Gastroesophageal sphincter (tissue), 4 donors: ENCODE measurements at regions not wholly inside any gene's neighbourhood (a gene's known extent, or its start where the extent isn't known, plus 50 kb on each side); places are given as distances from the start of the nearest gene placed in this dataset.

Experiments
- ATAC-seq: fragments of 150-250 bp; one replicate; pipeline ENCODE4 v1.9.1; 2016; ENCODE audit warnings: mild to moderate bottlenecking, moderate library complexity
- H3K27ac ChIP-seq, 4 donors: fragments of 200-600 bp; sonication (generic) in 3 of 4; 1 replicate in 3 of 4; 2 replicates in 1 of 4; pipeline ENCODE4 v1.5.1; 2016 to 2019
- H3K27me3 ChIP-seq: fragments of 200-600 bp; sonication (generic); one replicate; pipeline ENCODE4 v1.5.1; 2019
- H3K36me3 ChIP-seq, 2 donors: fragments of 200-600 bp; sonication (generic); one replicate each; pipeline ENCODE4 v1.5.1; 2019; ENCODE audit warnings: control low read depth in 1 of 2
- H3K4me1 ChIP-seq, 3 donors: fragments of 200-600 bp; sonication (generic); 1 replicate in 2 of 3; 2 replicates in 1 of 3; pipeline ENCODE4 v1.5.1; 2016 to 2019; ENCODE audit warnings: control low read depth in 2 of 3
- H3K4me3 ChIP-seq, 2 donors: fragments of 200-600 bp; sonication (generic); one replicate each; pipeline ENCODE4 v1.5.1; 2019; ENCODE audit warnings: mild to moderate bottlenecking in 1 of 2, moderate library complexity in 1 of 2
- H3K9me3 ChIP-seq, 3 donors: fragments of 200-600 bp; sonication (generic); one replicate each; pipeline ENCODE4 v1.5.1; 2017 to 2019; ENCODE audit warnings: control low read depth in 2 of 3
- EP300 ChIP-seq: sonication (generic); formaldehyde crosslinking; IDR thresholded peaks from one replicate; pipeline ENCODE4 v1.6.1; 2017; ENCODE audit warnings: antibody characterized with exemption, mild to moderate bottlenecking
- POLR2A ChIP-seq, 2 donors: fragments of 450-650 bp; IDR thresholded peaks; one replicate each; pipeline ENCODE4 v1.6.1; 2017; ENCODE audit warnings: antibody characterized with exemption in 2 of 2, mild to moderate bottlenecking in 2 of 2, moderate library complexity in 1 of 2
- POLR2AphosphoS5 ChIP-seq: sonication (generic); formaldehyde crosslinking; IDR thresholded peaks from one replicate; pipeline ENCODE4 v1.6.1; 2017; ENCODE audit warnings: antibody characterized with exemption
- whole genome bisulfite sequencing, 2 donors: methylation state at CpG; one replicate each; pipeline ENCODE4 v1.1.5; 2018; ENCODE audit warnings: low coverage in 1 of 2; 5-methylcytosine and 5-hydroxymethylcytosine counted together
- TF ChIP-seq, protein P1 (sequence below), 4 experiments: fragments of 200-600 bp in 2 of 4; fragments of 450-650 bp in 2 of 4; sonication (generic) in 1 of 4; IDR thresholded peaks; one replicate each; pipeline ENCODE4 v1.5.1; 2017 to 2019; ENCODE audit warnings: antibody characterized with exemption in 4 of 4, mild to moderate bottlenecking in 2 of 4, moderate library complexity in 2 of 4

DNA sequence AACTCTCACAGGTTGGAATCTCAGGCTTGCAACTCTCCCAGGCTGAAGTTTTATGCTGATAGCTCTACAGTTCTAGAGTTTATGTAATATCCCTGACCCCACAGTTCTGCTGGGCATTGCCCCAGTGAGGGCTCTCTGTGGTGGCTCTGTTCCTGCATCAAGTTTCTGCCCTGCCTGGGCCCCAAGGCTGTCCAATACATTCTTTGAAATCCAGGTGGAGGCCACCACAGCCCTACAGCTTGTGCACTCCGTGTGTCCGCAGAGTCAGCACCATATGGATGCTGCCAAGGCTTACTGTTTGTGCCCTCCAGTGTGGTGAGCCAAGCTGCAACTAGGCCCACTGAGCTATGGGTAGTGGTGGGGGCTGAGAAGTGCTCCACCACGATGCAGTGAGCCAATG is 1141.2 kb upstream of the EPHA6 start:
- no peaks in the 10 kb centered on the region for H3K36me3 ChIP-seq
- 100% methylated on average over 1 to 2 of the region's 3 CpGs for WGBS, 2 donors
- no peak for ATAC-seq
- H3K4me3 ChIP-seq: no peak overlapping the region
- TF ChIP-seq EP300: no peak
- TF ChIP-seq, protein P1, sequence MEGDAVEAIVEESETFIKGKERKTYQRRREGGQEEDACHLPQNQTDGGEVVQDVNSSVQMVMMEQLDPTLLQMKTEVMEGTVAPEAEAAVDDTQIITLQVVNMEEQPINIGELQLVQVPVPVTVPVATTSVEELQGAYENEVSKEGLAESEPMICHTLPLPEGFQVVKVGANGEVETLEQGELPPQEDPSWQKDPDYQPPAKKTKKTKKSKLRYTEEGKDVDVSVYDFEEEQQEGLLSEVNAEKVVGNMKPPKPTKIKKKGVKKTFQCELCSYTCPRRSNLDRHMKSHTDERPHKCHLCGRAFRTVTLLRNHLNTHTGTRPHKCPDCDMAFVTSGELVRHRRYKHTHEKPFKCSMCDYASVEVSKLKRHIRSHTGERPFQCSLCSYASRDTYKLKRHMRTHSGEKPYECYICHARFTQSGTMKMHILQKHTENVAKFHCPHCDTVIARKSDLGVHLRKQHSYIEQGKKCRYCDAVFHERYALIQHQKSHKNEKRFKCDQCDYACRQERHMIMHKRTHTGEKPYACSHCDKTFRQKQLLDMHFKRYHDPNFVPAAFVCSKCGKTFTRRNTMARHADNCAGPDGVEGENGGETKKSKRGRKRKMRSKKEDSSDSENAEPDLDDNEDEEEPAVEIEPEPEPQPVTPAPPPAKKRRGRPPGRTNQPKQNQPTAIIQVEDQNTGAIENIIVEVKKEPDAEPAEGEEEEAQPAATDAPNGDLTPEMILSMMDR (IDR thresholded peaks at IDR 0.05): no peak
- no peak for TF ChIP-seq POLR2AphosphoS5
- no peak for TF ChIP-seq POLR2A (IDR thresholded peaks at IDR 0.05)
- no peaks in the 10 kb centered on the region for H3K27me3 ChIP-seq
- H3K27ac ChIP-seq: no peak overlapping the region
- H3K4me1 ChIP-seq: no peaks in the 10 kb centered on the region
- H3K9me3 ChIP-seq: no peaks in the 10 kb centered on the region

DNA sequence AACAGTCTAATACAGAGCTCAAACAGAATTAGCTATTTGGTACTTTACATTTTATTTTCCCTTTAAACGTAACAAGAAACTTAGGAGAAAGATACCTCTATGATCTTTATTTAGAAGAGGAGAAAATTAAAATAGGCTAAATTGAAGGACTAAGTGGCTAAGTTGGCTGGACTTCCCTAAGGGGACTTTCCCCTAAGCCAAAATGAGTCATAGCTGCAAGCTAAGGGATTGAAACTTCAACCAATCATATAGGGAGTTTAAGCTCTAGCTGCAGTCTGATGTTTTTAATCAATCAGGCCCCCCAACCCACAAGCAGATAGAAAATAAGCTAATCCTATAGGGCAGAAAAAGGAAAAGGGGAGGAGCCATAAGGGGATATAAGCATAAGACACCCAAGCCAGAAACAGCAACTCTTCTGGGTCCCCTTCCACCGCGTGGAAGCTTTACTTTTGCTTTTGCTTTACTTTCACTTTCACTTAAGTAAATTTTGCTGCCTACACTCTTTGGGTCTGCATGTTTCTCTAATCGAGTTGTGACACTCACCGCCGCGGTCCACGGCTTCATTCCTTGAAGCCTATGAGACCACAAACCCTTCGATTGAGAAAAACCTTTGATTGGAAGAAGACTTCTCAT is 1108.5 kb upstream of the EPHA6 start:
- H3K27ac ChIP-seq: no peak overlapping the region
- H3K9me3 ChIP-seq: peaks cover 0 to 15% (median 0%) of the 10 kb centered on the region in 3 donors
- no peak for TF ChIP-seq POLR2AphosphoS5
- TF ChIP-seq POLR2A (IDR thresholded peaks at IDR 0.05): no peak
- no peak for TF ChIP-seq EP300
- TF ChIP-seq, protein P1 (IDR thresholded peaks at IDR 0.05): no peak
- no peaks in the 10 kb centered on the region for H3K4me1 ChIP-seq
- 80 to 90% methylated on average over 2 to 9 of the region's 9 CpGs for WGBS, 2 donors
- no peak overlapping the region for H3K4me3 ChIP-seq
- H3K27me3 ChIP-seq: no peaks in the 10 kb centered on the region
- H3K36me3 ChIP-seq: no peaks in the 10 kb centered on the region
- ATAC-seq: no peak

DNA sequence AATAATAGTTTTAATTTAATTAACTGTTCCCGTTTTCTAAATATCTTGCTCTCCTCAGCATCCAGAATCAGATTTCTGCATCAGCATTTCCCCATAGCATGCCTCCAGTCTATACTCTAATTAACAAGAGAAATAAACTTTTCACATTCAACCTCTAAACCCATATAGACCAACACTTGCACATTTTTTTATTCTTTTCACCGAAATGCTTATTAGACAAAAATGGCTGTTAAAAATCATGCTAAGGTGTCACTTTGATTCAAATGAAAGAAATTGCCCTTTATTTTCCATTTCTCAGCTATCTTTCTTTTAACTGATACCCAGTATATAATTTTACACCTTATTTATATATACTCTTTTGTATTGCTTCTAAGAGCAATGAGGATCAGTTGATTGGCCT is 1107.1 kb upstream of the EPHA6 start:
- H3K9me3 ChIP-seq: peaks cover 0 to 15% (median 0%) of the 10 kb centered on the region in 3 donors
- H3K36me3 ChIP-seq: no peaks in the 10 kb centered on the region
- no peaks in the 10 kb centered on the region for H3K4me1 ChIP-seq
- ATAC-seq: no peak
- no peaks in the 10 kb centered on the region for H3K27me3 ChIP-seq
- 90 to 92% methylated on average over 2 of the region's 2 CpGs for WGBS, 2 donors
- no peak for TF ChIP-seq POLR2A (IDR thresholded peaks at IDR 0.05)
- TF ChIP-seq, protein P1 (IDR thresholded peaks at IDR 0.05): no peak
- no peak for TF ChIP-seq EP300
- no peak for TF ChIP-seq POLR2AphosphoS5
- H3K4me3 ChIP-seq: no peak overlapping the region
- no peak overlapping the region for H3K27ac ChIP-seq

DNA sequence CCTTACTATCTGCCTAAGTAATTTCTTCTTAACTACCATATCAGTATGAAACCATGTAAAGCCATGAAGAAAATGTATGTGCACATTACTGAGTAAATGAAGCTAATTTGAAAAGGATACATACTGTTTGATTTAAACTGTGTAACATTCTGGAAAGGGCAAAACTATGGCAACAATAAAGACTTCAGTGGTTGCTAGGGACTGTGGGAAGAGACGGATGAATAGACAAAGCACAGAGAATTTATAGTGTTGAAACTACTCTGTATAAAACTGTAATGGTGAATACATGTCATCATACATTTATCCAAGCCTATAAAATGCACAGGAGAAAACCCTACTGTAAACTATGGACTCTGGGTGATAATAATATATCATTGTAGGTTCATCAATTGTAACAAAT is 1103.7 kb upstream of the EPHA6 start:
- no peak for TF ChIP-seq POLR2A (IDR thresholded peaks at IDR 0.05)
- TF ChIP-seq EP300: no peak
- no peak for TF ChIP-seq POLR2AphosphoS5
- TF ChIP-seq, protein P1 (IDR thresholded peaks at IDR 0.05): no peak
- Histone ChIP-seq H3K4me1 (no peaks in the 10 kb centered on the region), H3K27ac (no peak overlapping the region), H3K27me3 (no peaks in the 10 kb centered on the region), H3K4me3 (no peak overlapping the region), H3K36me3 (no peaks in the 10 kb centered on the region), H3K9me3 (no peaks in the 10 kb centered on the region)
- ATAC-seq: no peak
- WGBS, 2 donors: 37 to 57% methylated on average over 1 of the region's 1 CpG

DNA sequence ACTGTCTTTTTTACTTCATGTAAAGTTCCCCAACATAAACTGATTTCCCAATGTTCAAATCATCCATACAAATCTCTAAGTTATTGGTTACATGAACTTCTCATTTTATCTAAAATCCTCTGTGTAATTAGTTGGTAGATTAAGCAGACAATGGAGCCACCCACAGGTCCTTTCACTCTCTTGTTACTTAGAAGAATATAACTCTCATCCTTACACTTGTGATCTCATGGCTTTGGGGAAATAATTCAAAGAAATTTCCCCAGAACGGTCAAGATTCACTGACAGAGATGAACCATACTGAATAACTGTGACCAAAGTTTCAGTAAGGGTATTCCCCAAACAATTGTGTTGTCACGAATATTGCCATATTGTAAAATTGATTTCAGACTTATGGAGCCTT is 1102.6 kb upstream of the EPHA6 start:
- Histone ChIP-seq H3K36me3 (no peaks in the 10 kb centered on the region), H3K27ac (no peak overlapping the region), H3K27me3 (no peaks in the 10 kb centered on the region), H3K9me3 (no peaks in the 10 kb centered on the region), H3K4me1 (no peaks in the 10 kb centered on the region), H3K4me3 (no peak overlapping the region)
- no peak for ATAC-seq
- WGBS, 2 donors: 72 to 100% methylated on average over 2 of the region's 2 CpGs
- TF ChIP-seq POLR2AphosphoS5 (no peak), POLR2A (IDR thresholded peaks at IDR 0.05) (no peak), EP300 (no peak)
- TF ChIP-seq, protein P1 (IDR thresholded peaks at IDR 0.05): no peak
